CD1c-positive myeloid dendritic cell (primary cell): ENCODE measurements at regions not wholly inside any gene's neighbourhood (a gene's known extent, or its start where the extent isn't known, plus 50 kb on each side); places are given as distances from the start of the nearest gene placed in this dataset.

ENCODE experiments used
- DNase-seq: peaks from one replicate; pipeline ENCODE4 v3.0.0-alpha.2; 2016; ENCODE audit errors: extremely low spot score

GRCh38 chr3:74351213-74351612 lies 263.2 kb downstream of the CNTN3 start:
- DNase-seq, result no peak

GRCh38 chr3:74349015-74349414 lies 265.4 kb downstream of the CNTN3 start:
- no peak for DNase-seq

- no peak for DNase-seq
Measured at GRCh38 chr3:74347563-74348268, 266.7 kb downstream of the CNTN3 start.

GRCh38 chr3:74346896-74347295 lies 267.6 kb downstream of the CNTN3 start:
- DNase-seq, result no peak

DNA sequence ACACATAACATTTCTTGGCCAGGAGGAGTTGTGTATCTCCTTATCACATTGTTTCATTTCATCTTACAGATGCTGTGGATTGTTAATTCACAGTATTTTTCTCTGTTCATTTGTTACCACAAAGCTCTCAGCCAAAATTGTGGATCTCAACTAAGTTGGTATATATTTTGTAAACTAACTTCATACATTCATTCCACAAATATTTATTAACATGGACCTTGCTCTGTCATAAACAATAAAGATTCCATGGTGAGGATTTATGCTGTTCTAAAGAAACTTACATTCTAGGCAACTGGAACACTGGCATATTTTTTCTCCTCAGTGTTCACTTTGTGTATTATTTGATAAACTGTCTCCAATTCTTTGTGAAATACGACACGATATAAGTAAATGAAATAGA lies 268.8 kb downstream of the CNTN3 start:
- no peak for DNase-seq

GRCh38 chr3:74344865-74345440 lies 269.5 kb downstream of the CNTN3 start:
- no peak for DNase-seq

DNA sequence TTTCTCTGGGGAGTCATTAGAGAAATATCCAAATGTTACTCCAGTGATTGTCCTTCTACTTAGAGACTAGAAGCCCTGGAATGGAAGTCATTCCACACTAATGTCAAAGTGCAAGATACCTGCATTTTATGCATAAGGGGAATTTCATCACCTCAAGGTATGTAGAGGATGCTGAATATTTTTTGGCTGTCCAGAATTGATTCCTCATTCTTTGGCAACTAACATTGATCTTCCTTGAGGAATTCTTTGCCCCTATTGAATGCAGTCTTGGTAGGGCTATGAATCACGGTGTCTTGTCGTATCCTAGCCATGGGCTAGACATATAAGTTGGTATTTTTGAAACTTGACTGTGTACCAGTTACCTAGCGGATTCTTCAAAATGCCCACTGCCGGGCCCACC lies 271.1 kb downstream of the CNTN3 start:
- DNase-seq, result no peak

DNA sequence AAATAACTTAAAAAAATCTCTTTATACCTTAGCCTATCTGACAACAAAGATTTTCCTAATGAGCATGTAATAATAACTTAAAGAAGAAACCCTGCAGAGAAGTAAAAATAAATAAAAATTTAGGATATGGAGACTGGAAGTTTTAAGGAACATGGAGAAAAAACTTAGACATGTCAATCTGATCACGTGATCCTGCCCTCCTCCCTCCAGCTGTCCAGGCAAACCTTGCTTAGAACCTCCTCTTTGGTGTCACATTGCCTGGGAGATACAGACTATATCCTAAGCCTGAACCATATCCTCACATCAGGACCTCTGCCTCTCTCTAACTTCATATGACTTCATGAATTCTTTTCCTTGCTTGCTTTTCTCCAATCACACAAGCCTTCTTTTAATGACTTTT lies 275.5 kb downstream of the CNTN3 start:
- DNase-seq, result no peak

DNA sequence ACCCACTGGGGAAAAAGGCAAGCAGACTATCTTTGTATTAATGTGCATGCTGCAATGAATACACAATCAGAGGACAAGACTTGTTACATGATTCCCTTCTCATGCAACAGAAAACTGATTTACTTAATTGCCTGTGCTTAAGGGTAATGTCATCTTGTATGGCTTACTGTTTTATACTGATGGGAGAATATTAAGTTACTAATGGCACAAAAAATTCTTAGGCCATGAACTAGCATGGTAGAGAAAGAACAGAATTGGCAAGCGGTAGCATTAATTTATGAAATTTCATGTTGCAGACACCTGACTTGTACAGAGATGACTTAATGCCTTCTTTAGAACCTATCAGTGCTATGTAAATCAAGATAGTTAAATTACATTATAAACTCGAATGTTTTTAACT lies 282.3 kb downstream of the CNTN3 start:
- no peak for DNase-seq

- DNase-seq, result no peak
Measured at GRCh38 chr3:74331711-74332110, 282.7 kb downstream of the CNTN3 start.

DNA sequence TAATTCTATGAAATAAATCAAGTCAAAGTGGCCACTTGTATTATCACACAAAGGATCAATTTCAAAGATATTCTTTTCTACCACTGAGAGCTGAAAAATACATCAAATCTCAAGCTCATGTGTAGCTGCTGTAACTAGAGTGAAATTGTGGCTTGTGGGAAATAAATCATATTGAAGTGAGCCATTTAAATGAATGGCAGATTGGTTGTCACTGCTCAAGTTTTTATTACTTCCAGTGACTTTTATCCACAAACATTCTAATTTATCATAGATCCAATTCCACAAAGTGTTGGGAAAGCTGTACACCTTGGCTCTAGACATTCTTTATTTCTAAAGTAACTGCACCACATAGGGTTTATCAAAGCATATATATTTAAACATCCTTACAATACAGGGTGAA lies 285.4 kb downstream of the CNTN3 start:
- DNase-seq, result no peak

GRCh38 chr3:74328435-74328834 lies 286.0 kb downstream of the CNTN3 start:
- no peak for DNase-seq

DNA sequence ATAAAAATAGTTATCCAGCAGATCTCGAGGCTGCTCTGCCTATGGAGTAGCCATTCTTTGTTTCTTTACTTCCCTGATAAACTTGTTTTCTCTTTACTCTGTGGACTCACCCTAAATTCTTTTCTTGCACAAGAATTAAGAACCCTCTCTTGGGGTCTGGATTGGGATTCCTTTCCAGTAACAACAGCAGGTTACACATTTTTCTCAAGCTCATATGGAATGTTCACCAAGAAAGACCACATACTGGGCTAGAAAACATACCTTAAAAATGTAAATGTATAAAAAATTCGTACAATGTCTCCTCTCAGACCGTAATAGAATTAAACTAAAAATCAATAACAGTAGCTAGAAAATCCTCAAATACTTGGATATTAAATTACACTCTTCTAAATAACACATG lies 299.2 kb downstream of the CNTN3 start:
- DNase-seq, result no peak

DNA sequence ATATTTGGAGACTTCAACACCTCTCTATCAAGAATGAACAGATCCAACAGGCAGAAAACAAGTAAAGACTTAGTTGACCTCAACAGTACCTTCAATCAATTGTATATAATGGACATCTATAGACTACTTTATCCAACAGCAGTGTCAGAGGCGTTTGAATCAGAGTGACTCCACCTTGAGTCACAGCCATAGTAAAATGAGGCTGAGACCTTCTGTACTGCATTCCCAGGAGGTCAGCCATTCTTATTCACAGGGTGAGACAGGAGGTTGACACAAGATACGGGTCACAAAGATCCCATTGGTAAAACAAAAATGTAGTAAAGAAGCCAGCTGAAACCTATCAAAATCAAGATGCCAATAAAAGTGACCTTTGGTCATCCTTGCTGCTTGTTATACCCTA lies 299.8 kb downstream of the CNTN3 start:
- DNase-seq, result no peak

DNA sequence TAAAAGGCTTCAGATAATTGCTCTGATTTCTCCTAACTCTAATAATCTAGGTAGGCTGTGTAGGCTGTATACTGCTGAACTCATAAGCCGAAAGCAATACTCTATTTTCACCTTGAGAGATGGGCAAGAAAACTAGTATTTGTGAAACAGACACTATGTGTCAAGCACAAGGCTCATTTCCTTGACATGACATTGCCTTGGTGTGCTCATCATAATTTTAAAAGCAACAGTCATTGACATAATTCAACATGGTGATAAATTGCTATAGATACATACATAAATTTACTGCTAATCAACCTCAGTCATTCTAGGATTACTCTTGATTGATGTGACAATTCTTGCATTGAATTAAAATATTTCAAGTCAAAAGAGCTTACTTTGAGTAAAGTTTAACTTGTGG lies 304.7 kb downstream of the CNTN3 start:
- no peak for DNase-seq

DNA sequence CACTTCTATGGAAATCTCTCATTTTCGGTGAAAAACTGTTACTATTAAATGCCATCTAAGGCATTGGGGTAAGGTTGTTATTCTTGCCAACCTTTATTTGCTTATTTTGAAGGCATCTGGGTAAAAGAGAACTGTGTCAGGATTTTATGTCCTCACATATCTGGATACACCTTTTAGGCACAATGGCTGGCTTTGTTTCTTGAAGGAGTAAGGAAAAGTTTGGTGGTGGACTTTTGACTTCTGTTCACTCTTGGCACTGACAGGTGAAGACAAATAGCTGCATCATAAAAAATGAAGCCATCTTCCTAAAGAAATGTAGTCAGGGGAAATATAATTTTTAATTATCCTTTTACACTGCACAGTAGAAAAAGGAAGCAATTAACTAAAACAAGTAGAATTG lies 310.0 kb downstream of the CNTN3 start:
- DNase-seq, result no peak

DNA sequence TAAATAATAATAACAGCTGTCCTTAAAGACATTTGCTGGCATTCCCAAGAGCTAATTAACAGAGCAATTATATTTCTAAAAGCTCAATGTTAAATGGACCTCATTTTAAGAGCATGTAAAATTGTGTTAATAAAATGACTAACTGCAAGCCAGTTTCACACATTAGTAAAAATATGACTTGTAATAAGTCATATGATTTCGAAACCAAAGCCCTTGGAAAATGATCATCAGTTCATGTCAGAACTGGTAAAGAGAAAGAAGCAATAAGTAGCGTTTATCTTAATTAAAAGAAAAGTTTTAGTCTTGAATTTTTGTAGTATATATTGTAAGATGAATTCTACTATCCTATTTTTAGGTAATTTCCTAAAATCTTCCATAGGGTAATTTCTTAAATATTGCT lies 310.7 kb downstream of the CNTN3 start:
- DNase-seq, result no peak

GRCh38 chr3:74302969-74303368 lies 311.5 kb downstream of the CNTN3 start:
- no peak for DNase-seq

DNA sequence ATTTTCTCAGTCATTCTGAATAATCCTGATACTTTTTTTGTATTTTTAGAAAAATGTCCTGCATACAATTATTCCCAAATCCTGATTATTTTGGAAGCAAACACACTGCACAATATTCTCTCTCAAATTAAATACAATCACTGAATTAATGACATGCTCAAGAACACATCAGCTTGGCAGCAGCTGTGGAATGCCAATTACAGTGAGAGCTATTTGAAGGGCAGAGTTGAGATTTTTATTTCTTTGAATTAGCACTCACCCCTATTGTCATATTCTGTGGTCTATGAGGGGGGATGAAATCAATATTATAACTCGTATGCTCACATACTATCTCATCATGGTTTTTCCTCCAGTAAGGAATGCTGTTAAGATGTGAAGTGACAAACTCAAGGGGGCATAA lies 312.2 kb downstream of the CNTN3 start:
- DNase-seq, result no peak

DNA sequence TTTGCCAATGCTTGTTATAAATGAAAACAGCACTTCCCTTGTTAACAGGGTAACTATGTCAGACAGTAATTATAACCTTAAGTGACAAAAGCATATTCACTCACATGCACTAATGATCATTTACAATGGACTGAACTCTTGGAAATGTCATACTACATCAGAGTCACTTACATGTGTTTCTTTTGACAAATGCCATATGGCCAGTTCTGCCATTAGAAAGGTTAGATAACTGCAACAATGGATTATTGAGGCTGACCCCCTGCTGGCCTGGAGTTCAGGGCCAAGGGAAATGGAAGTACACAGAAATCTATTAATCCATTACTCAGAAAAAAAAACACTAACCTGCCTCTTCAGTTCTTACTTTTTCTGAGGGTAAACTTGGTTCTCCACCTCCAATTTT lies 313.4 kb downstream of the CNTN3 start:
- DNase-seq, result no peak

GRCh38 chr3:74295479-74295878 lies 319.0 kb downstream of the CNTN3 start:
- no peak for DNase-seq

DNA sequence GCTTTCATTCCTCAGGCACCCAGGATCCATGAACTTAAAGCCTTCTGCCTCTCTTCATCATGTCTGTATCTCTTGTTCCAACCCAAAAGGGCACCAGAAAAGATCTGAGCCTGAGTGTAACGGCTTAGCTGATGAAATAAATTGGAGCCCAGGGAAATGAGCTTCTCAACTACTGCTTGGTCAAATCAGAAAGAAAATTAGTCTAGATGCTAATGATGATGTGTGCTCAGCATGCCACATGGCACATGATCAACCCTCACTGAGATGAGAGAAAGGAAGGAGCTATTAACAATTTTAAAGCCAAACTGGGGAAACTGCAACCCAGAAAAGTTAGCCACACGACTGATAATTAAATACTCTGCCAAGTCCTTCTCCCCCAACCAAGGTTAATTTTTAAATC lies 325.7 kb downstream of the CNTN3 start:
- no peak for DNase-seq

- DNase-seq, result no peak
Measured at GRCh38 chr3:74287557-74287956, 326.9 kb downstream of the CNTN3 start.

DNA sequence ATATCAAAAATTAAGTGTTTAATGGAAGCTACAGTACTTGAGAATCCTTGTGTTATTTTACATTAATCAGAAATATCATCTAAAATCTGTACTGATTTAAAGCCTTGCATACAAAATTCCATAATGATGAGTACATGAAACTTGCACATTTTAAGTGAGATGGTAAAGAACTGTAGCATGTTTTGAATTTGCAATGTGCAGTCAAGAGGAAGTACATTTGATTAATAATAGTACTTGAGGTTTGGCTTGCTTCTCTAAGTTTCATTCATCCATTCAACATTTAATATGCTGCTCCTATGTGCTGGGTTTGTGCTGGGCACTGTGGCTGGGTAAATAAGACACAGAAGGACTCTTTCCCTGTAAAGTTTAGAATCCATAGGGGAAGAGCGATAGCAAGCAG lies 332.3 kb downstream of the CNTN3 start:
- no peak for DNase-seq
